ENCODE measurements at regions not wholly inside any gene's neighbourhood (a gene's known extent, or its start where the extent isn't known, plus 50 kb on each side); places are given as distances from the start of the nearest gene placed in this dataset.

DNA sequence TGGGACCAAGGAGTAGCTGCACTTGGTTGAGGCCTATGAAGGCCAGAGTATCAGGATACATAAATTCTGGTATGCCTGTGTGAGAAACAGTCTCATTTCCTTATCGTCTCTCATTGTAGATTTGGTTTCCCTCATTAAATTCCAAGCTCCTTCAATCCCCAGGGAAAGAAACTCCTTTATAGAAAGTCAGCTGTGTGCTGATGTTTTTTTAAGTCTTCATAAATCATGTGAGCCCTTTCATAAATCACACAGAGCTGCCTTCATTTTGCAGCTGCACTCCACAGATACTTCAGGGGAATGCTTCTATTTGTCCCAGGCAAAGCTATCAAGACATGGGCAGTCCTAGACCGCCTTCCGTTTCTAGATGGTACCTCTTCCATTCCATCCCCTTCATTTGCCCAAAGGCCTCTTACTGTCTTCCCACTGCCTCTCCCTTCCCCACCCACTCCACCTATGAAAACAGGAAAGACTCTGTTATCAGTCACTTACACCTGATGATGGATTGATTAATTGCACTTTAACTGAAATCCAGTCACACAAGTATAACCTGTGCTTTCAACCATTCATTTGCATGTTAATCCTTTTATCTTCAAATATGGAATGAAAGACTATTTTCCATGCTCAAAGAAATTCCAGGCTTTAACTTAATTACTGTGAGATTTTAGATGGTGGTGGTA, 290.2 kb downstream of the C7orf25 start:
- no peak overlapping the region for H3K27ac ChIP-seq (ENCODE audit: low read depth, low read length)
- TF ChIP-seq, protein P1, sequence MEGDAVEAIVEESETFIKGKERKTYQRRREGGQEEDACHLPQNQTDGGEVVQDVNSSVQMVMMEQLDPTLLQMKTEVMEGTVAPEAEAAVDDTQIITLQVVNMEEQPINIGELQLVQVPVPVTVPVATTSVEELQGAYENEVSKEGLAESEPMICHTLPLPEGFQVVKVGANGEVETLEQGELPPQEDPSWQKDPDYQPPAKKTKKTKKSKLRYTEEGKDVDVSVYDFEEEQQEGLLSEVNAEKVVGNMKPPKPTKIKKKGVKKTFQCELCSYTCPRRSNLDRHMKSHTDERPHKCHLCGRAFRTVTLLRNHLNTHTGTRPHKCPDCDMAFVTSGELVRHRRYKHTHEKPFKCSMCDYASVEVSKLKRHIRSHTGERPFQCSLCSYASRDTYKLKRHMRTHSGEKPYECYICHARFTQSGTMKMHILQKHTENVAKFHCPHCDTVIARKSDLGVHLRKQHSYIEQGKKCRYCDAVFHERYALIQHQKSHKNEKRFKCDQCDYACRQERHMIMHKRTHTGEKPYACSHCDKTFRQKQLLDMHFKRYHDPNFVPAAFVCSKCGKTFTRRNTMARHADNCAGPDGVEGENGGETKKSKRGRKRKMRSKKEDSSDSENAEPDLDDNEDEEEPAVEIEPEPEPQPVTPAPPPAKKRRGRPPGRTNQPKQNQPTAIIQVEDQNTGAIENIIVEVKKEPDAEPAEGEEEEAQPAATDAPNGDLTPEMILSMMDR (IDR thresholded peaks at IDR 0.05; ENCODE audit: insufficient read depth, low read length, poor library complexity, severe bottlenecking): no peak
- no peak for TF ChIP-seq EZH2phosphoT487 (conservative IDR thresholded peaks at IDR 0.05; ENCODE audit: low read length)
- H3K4me3 ChIP-seq (ENCODE audit: insufficient read depth, low read length, poor library complexity, severe bottlenecking): no peak overlapping the region
- H3F3A ChIP-seq (ENCODE audit: insufficient read depth): no peaks in the 10 kb centered on the region
- no peak overlapping the region for H3K9ac ChIP-seq (ENCODE audit: low read length)
- no peaks in the 10 kb centered on the region for H3K36me3 ChIP-seq (ENCODE audit: low read length)
- no peaks in the 10 kb centered on the region for H3K9me2 ChIP-seq (replicated peaks; ENCODE audit: insufficient read depth, low read length)
- H3K9me3 ChIP-seq (ENCODE audit: insufficient read depth, low read length): no peaks in the 10 kb centered on the region
- H3K4me2 ChIP-seq (ENCODE audit: low read depth, low read length, poor library complexity, severe bottlenecking): no peak overlapping the region
- no peaks in the 10 kb centered on the region for H3K79me2 ChIP-seq (ENCODE audit: insufficient read depth, low read length)
- H3K27me3 ChIP-seq (ENCODE audit: low read length): no peaks in the 10 kb centered on the region
- H4K20me1 ChIP-seq (ENCODE audit: low read depth, low read length): no peaks in the 10 kb centered on the region
- H2AFZ ChIP-seq (ENCODE audit: low read depth, low read length, severe bottlenecking): no peak overlapping the region

DNA sequence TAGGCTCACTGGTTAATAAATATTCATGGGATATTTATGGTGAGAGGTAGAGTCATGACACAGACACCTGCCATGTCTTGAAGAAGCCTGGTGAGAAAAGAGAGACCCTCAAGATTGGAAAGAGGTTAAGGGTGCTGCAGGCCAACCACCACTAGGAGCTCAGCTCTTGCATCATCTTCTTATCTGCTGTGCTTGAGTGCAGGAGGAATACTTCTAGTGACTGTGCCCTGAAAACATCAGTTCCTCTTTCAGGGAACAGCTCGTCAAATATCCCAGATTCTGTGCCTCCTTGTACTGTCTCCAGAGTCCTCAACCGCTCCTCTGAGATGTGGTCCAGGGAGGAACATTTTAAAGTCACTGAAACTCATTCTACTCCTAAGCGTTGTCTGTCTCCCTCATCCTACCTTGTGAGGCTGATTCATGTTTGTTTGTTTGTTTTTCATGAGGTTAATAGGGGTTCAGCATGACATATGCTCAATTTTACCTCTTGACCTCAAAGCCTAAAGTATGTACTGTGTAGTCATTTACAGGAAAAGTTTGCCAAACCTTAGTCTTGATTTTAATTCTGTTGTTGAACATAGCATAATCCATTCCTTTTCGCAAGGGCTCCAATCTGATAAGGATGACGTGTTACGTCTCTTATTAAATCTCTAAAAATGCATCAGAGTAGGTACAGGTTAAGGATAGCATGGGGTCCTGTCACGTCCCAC, 293.1 kb downstream of the C7orf25 start:
- H3K36me3 ChIP-seq (ENCODE audit: low read length): no peaks in the 10 kb centered on the region
- H3K79me2 ChIP-seq (ENCODE audit: insufficient read depth, low read length): no peaks in the 10 kb centered on the region
- H3F3A ChIP-seq (ENCODE audit: insufficient read depth): no peaks in the 10 kb centered on the region
- H4K20me1 ChIP-seq (ENCODE audit: low read depth, low read length): no peaks in the 10 kb centered on the region
- no peak overlapping the region for H3K27ac ChIP-seq (ENCODE audit: low read depth, low read length)
- H3K9me2 ChIP-seq (replicated peaks; ENCODE audit: insufficient read depth, low read length): no peaks in the 10 kb centered on the region
- H3K9me3 ChIP-seq (ENCODE audit: insufficient read depth, low read length): no peaks in the 10 kb centered on the region
- no peak overlapping the region for H2AFZ ChIP-seq (ENCODE audit: low read depth, low read length, severe bottlenecking)
- no peak overlapping the region for H3K4me2 ChIP-seq (ENCODE audit: low read depth, low read length, poor library complexity, severe bottlenecking)
- no peak overlapping the region for H3K9ac ChIP-seq (ENCODE audit: low read length)
- TF ChIP-seq, protein P1 (IDR thresholded peaks at IDR 0.05; ENCODE audit: insufficient read depth, low read length, poor library complexity, severe bottlenecking): no peak
- TF ChIP-seq EZH2phosphoT487 (conservative IDR thresholded peaks at IDR 0.05; ENCODE audit: low read length): no peak
- H3K27me3 ChIP-seq (ENCODE audit: low read length): no peaks in the 10 kb centered on the region
- no peak overlapping the region for H3K4me3 ChIP-seq (ENCODE audit: insufficient read depth, low read length, poor library complexity, severe bottlenecking)

DNA sequence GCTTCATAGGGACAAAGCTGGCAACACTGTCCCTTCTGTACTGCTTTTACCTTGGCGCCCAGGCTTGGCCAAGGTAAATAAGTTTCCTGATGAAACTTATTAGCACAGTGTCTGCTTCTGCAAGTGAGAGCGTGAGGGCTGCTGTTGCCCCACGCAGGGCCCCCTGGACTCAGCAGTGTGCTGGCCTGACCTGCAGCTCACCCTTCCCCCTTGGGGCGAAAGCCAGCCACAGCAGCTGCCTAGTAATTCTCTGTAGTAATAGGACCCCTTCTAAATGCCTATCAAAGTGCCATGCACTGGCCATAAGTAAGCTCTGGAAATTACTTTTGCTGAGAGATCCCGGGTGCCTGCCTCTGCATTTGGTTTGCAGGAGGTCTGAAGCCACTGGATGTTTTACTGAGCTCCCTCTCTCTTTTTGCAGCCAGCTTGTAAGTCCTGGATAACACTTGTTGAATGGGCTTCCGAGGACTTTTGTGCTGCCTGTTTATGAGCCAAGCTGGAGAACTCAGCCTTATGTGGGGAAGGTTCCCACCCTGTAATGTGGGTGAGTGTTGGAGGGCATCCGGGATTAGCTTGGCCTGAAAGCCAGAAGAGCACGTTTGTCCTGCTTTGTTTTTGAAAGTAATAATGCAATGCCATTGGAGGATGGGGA, 293.9 kb downstream of the C7orf25 start:
- no peak overlapping the region for H3K4me2 ChIP-seq (ENCODE audit: low read depth, low read length, poor library complexity, severe bottlenecking)
- no peak overlapping the region for H3K27ac ChIP-seq (ENCODE audit: low read depth, low read length)

More for the DNA sequence above, 293.9 kb downstream of the C7orf25 start:
- H3K9ac ChIP-seq (ENCODE audit: low read length): no peak overlapping the region
- H3K36me3 ChIP-seq (ENCODE audit: low read length): no peaks in the 10 kb centered on the region
- H3K27me3 ChIP-seq (ENCODE audit: low read length): no peaks in the 10 kb centered on the region
- H4K20me1 ChIP-seq (ENCODE audit: low read depth, low read length): no peaks in the 10 kb centered on the region
- TF ChIP-seq EZH2phosphoT487 (conservative IDR thresholded peaks at IDR 0.05; ENCODE audit: low read length): no peak
- TF ChIP-seq, protein P1 (IDR thresholded peaks at IDR 0.05; ENCODE audit: insufficient read depth, low read length, poor library complexity, severe bottlenecking): no peak
- H3K9me2 ChIP-seq (replicated peaks; ENCODE audit: insufficient read depth, low read length): no peaks in the 10 kb centered on the region
- H3F3A ChIP-seq (ENCODE audit: insufficient read depth): no peaks in the 10 kb centered on the region
- no peak overlapping the region for H3K4me3 ChIP-seq (ENCODE audit: insufficient read depth, low read length, poor library complexity, severe bottlenecking)
- H3K79me2 ChIP-seq (ENCODE audit: insufficient read depth, low read length): no peaks in the 10 kb centered on the region
- no peak overlapping the region for H2AFZ ChIP-seq (ENCODE audit: low read depth, low read length, severe bottlenecking)
- H3K9me3 ChIP-seq (ENCODE audit: insufficient read depth, low read length): no peaks in the 10 kb centered on the region

Measured in SU-DHL-6 (cell line).